ENCODE measurements at regions not wholly inside any gene's neighbourhood (a gene's known extent, or its start where the extent isn't known, plus 50 kb on each side); places are given as distances from the start of the nearest gene placed in this dataset.
A peak's percentile ranks its signal among the peaks of the same experiment; 100 is the strongest.

DNA sequence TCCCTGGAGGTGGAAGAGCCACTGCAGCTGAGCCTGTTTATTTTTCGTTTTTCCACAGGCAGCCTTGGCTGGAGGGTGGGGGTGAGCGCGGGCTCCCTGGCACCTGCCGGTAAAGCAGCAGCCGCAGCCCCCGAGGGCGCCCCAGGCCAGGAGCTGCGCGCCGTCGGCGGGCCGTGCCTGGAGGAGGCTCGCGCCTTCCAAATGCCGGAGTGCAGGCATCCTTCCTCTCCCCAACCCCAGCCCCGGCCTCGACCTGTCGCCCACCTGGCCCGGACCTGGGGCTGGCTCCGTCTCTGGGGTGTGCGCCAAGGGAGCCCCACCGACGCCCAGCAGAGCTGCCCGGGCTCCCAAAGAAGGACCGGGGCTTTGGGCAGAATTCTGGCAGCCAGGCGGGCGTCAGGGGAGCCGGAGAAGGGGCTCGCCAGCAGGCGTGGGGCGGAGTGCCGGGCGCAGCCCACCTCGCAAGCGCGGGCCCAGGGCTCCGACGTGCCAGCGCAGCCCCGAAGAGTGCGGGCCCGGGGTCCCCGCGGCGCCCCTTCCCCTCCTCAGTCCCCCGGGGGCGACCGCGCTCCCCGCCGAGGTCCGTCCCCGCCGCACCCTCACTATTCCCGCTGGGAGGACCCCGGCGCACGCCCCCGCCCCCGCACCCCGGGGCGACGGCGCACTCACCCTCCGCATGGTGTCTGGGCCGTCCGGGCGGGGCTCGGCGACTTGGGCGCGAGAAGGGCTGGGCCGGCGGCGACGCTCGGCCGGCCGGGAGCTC lies 130.3 kb downstream of the NDUFA12 start:
- Histone ChIP-seq H3K4me3 (ENCODE audit: low read depth in 2 of 2, low read length in 2 of 2) (peak overlapping the region in 1 of 2 experiments; percentile 28; a peak in 1 of 4 replicates), H3K9me3 (ENCODE audit: control insufficient read depth, insufficient read depth, low read depth, low read length) (no peaks in the 10 kb centered on the region), H3K27ac (ENCODE audit: low read length) (no peak overlapping the region), H3K36me3 (ENCODE audit: control insufficient read depth, insufficient read depth, low read length) (no peaks in the 10 kb centered on the region; the same call in none of the 2 replicates), H3K4me1 (ENCODE audit: control insufficient read depth, insufficient read depth, low read length) (peaks cover 11% of the 10 kb centered on the region), H3K27me3 (ENCODE audit: control insufficient read depth, insufficient read depth, low read length) (peaks cover 45% of the 10 kb centered on the region)
- no TSS peak for BruUV-seq (replicated peaks)
- peak; percentile 86 for ATAC-seq
- DNase-seq (ENCODE audit: low read depth, low spot score), result no peak
- no peak for TF ChIP-seq TCF7L2 (IDR thresholded peaks at IDR 0.05; ENCODE audit: low read depth, low read length)
- TF ChIP-seq, protein P1, sequence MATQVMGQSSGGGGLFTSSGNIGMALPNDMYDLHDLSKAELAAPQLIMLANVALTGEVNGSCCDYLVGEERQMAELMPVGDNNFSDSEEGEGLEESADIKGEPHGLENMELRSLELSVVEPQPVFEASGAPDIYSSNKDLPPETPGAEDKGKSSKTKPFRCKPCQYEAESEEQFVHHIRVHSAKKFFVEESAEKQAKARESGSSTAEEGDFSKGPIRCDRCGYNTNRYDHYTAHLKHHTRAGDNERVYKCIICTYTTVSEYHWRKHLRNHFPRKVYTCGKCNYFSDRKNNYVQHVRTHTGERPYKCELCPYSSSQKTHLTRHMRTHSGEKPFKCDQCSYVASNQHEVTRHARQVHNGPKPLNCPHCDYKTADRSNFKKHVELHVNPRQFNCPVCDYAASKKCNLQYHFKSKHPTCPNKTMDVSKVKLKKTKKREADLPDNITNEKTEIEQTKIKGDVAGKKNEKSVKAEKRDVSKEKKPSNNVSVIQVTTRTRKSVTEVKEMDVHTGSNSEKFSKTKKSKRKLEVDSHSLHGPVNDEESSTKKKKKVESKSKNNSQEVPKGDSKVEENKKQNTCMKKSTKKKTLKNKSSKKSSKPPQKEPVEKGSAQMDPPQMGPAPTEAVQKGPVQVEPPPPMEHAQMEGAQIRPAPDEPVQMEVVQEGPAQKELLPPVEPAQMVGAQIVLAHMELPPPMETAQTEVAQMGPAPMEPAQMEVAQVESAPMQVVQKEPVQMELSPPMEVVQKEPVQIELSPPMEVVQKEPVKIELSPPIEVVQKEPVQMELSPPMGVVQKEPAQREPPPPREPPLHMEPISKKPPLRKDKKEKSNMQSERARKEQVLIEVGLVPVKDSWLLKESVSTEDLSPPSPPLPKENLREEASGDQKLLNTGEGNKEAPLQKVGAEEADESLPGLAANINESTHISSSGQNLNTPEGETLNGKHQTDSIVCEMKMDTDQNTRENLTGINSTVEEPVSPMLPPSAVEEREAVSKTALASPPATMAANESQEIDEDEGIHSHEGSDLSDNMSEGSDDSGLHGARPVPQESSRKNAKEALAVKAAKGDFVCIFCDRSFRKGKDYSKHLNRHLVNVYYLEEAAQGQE (IDR thresholded peaks at IDR 0.05; ENCODE audit: insufficient read depth in 1 of 2, low read depth in 2 of 2, low read length in 1 of 2), result no peak
- no peak for TF ChIP-seq POLR2AphosphoS5 (IDR thresholded peaks at IDR 0.05; ENCODE audit: low read depth, low read length)
- TF ChIP-seq SIN3A (IDR thresholded peaks at IDR 0.05; ENCODE audit: borderline replicate concordance, insufficient read depth, low read depth, low read length), result no peak
- TF ChIP-seq, protein P2, sequence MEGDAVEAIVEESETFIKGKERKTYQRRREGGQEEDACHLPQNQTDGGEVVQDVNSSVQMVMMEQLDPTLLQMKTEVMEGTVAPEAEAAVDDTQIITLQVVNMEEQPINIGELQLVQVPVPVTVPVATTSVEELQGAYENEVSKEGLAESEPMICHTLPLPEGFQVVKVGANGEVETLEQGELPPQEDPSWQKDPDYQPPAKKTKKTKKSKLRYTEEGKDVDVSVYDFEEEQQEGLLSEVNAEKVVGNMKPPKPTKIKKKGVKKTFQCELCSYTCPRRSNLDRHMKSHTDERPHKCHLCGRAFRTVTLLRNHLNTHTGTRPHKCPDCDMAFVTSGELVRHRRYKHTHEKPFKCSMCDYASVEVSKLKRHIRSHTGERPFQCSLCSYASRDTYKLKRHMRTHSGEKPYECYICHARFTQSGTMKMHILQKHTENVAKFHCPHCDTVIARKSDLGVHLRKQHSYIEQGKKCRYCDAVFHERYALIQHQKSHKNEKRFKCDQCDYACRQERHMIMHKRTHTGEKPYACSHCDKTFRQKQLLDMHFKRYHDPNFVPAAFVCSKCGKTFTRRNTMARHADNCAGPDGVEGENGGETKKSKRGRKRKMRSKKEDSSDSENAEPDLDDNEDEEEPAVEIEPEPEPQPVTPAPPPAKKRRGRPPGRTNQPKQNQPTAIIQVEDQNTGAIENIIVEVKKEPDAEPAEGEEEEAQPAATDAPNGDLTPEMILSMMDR (IDR thresholded peaks at IDR 0.05), result no peak
- ChIA-PET POLR2A (interaction anchor here (0.6 to 0.7 kb wide), 2 partner anchors 131 to 1368 kb away, joined by 3 to 6 read pairs; no protein-coding TSS in a partner anchor), CTCF (interaction anchor here (0.6 kb wide), 1 partner anchor 1791 kb away, joined by 3 read pairs; no protein-coding TSS in a partner anchor)
- in situ Hi-C loops (cut with HindIII; ENCODE audit: low pct_unique_long_range_greater_than_20kb, low sequenced_read_pairs), result no loop called here
- intact Hi-C loops (cut with micrococcal nuclease; ENCODE audit: unreplicated experiment), result no loop called here

DNA sequence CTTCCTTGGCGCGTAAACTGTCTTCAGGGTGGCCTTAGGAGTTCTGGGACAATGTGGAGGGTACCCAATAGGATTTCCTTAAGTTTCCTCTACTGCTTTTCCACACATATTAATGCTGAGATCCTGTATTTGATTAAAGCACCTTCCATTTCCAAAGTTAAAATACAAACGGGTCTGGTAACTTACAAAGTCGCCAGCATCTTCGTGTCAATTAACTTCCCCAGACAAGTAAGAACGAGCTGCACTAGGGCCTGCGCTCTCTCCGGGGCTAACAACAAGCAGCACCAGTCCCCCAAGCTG lies 130.9 kb downstream of the NDUFA12 start:
- intact Hi-C loops (cut with micrococcal nuclease; ENCODE audit: unreplicated experiment), result no loop called here
- peaks cover 44% of the 10 kb centered on the region for H3K27me3 ChIP-seq (ENCODE audit: control insufficient read depth, insufficient read depth, low read length)
- in situ Hi-C loops (cut with HindIII; ENCODE audit: low pct_unique_long_range_greater_than_20kb, low sequenced_read_pairs), result no loop called here

More for the DNA sequence above, 130.9 kb downstream of the NDUFA12 start:
- no peaks in the 10 kb centered on the region; the same call in 1 of the 2 replicates for H3K36me3 ChIP-seq (ENCODE audit: control insufficient read depth, insufficient read depth, low read length)
- DNase-seq (ENCODE audit: low read depth, low spot score) (no peak), ATAC-seq (no peak)
- BruUV-seq (replicated peaks), result no TSS peak
- peaks cover 11% of the 10 kb centered on the region for H3K4me1 ChIP-seq (ENCODE audit: control insufficient read depth, insufficient read depth, low read length)
- no peak overlapping the region for H3K27ac ChIP-seq (ENCODE audit: low read length)
- H3K9me3 ChIP-seq (ENCODE audit: control insufficient read depth, insufficient read depth, low read depth, low read length), result no peaks in the 10 kb centered on the region
- CTCF ChIA-PET, result no interaction called here
- H3K4me3 ChIP-seq (ENCODE audit: low read depth in 2 of 2, low read length in 2 of 2), result no peak overlapping the region
- POLR2A ChIA-PET, result interaction anchor here (0.7 kb wide), 1 partner anchor 1368 kb away, joined by 3 read pairs; no protein-coding TSS in a partner anchor
- TF ChIP-seq, protein P1 (IDR thresholded peaks at IDR 0.05; ENCODE audit: insufficient read depth in 1 of 2, low read depth in 2 of 2, low read length in 1 of 2), result no peak
- no peak for TF ChIP-seq TCF7L2 (IDR thresholded peaks at IDR 0.05; ENCODE audit: low read depth, low read length)
- TF ChIP-seq, protein P2 (IDR thresholded peaks at IDR 0.05), result no peak
- TF ChIP-seq SIN3A (IDR thresholded peaks at IDR 0.05; ENCODE audit: borderline replicate concordance, insufficient read depth, low read depth, low read length), result no peak
- TF ChIP-seq POLR2AphosphoS5 (IDR thresholded peaks at IDR 0.05; ENCODE audit: low read depth, low read length), result no peak

Measured in Panc1 (cell line).